GM23338 (cell line): ENCODE measurements at regions not wholly inside any gene's neighbourhood (a gene's known extent, or its start where the extent isn't known, plus 50 kb on each side); places are given as distances from the start of the nearest gene placed in this dataset.

Experiments
- ATAC-seq: fragments of 200-7000 bp; cut with Tn5 transposase; 3 replicates; pipeline ENCODE4 v1.9.1; 2020
- DNase-seq: peaks from one replicate; pipeline ENCODE4 v3.0.0-alpha.2; 2015; ENCODE audit warnings: low spot score
- H2AFZ ChIP-seq: fragments of 200-600 bp; sonication (generic); 2 replicates; pipeline ENCODE4 v1.8.0; 2016; ENCODE audit warnings: antibody characterized with exemption, mild to moderate bottlenecking, moderate library complexity
- H3F3A ChIP-seq: fragments of 200-600 bp; sonication (generic); replicated peaks from 2 replicates; pipeline ENCODE4 v1.8.0; 2017; ENCODE audit warnings: antibody characterized with exemption, mixed run types, low read depth
- H3K27ac ChIP-seq: fragments of 200-600 bp; sonication (generic); 2 replicates; pipeline ENCODE4 v1.6.1; 2016; ENCODE audit warnings: low read depth
- H3K27me3 ChIP-seq: fragments of 200-600 bp; sonication (generic); 2 replicates; pipeline ENCODE4 v1.8.0; 2016; ENCODE audit warnings: mild to moderate bottlenecking, mixed run types, moderate library complexity; ENCODE audit not compliant: insufficient read depth
- H3K36me3 ChIP-seq: fragments of 200-600 bp; sonication (generic); 2 replicates; pipeline ENCODE4 v1.8.0; 2016; ENCODE audit warnings: mild to moderate bottlenecking; ENCODE audit not compliant: insufficient read depth
- H3K4me1 ChIP-seq: fragments of 200-600 bp; sonication (generic); 2 replicates; pipeline ENCODE4 v1.8.0; 2016; ENCODE audit warnings: mild to moderate bottlenecking, moderate library complexity; ENCODE audit not compliant: insufficient read depth
- H3K4me2 ChIP-seq: fragments of 200-600 bp; sonication (generic); 2 replicates; pipeline ENCODE4 v1.7.1; 2017; ENCODE audit warnings: mixed run types
- H3K4me3 ChIP-seq: fragments of 200-600 bp; sonication (generic); 2 replicates; pipeline ENCODE4 v1.6.1; 2016; ENCODE audit warnings: mixed run types
- H3K79me2 ChIP-seq: fragments of 200-600 bp; sonication (generic); replicated peaks from 2 replicates; pipeline ENCODE4 v1.8.0; 2017; ENCODE audit warnings: mild to moderate bottlenecking; ENCODE audit not compliant: insufficient read depth
- H3K9me2 ChIP-seq: fragments of 200-600 bp; sonication (generic); 2 replicates; pipeline ENCODE4 v1.8.0; 2017; ENCODE audit not compliant: insufficient read depth
- H4K20me1 ChIP-seq: fragments of 200-600 bp; sonication (generic); replicated peaks from 2 replicates; pipeline ENCODE4 v1.8.0; 2017; ENCODE audit warnings: mild to moderate bottlenecking; ENCODE audit not compliant: insufficient read depth
- H3K27ac Mint-ChIP-seq: 2 replicates; pipeline ENCODE4 v1.8.0; 2020; ENCODE audit warnings: inconsistent platforms, mild to moderate bottlenecking, moderate library complexity, mixed read lengths
- H3K27me3 Mint-ChIP-seq: 3 replicates; pipeline ENCODE4 v1.8.0; 2022; ENCODE audit warnings: low read depth, mild to moderate bottlenecking, moderate library complexity, mixed read lengths, inconsistent platforms; ENCODE audit not compliant: insufficient read depth, poor library complexity
- H3K36me3 Mint-ChIP-seq: 3 replicates; pipeline ENCODE4 v1.8.0; 2021; ENCODE audit warnings: low read depth, mild to moderate bottlenecking, inconsistent platforms, moderate library complexity, mixed read lengths
- H3K4me1 Mint-ChIP-seq: 3 replicates; pipeline ENCODE4 v1.8.0; 2020; ENCODE audit warnings: mild to moderate bottlenecking, inconsistent platforms, mixed read lengths
- H3K4me3 Mint-ChIP-seq: 3 replicates; pipeline ENCODE4 v1.8.0; 2021; ENCODE audit warnings: moderate library complexity, mild to moderate bottlenecking, inconsistent platforms, mixed read lengths
- H3K9me3 Mint-ChIP-seq: 3 replicates; pipeline ENCODE4 v1.8.0; 2020; ENCODE audit warnings: moderate library complexity, mild to moderate bottlenecking, inconsistent platforms, mixed read lengths
- CREB1 ChIP-seq: fragments of 250-450 bp; sonication (Bioruptor Pico); IDR thresholded peaks from 2 replicates; pipeline ENCODE4 v1.5.0; 2020; ENCODE audit warnings: low read depth, mild to moderate bottlenecking, moderate library complexity
- ETS1 ChIP-seq: IDR thresholded peaks from 2 replicates; pipeline ENCODE4 v1.6.1; 2016; ENCODE audit warnings: antibody characterized with exemption
- EZH2phosphoT487 ChIP-seq: fragments of 200-600 bp; sonication (generic); IDR thresholded peaks from one replicate; pipeline ENCODE4 v1.8.1; 2018; ENCODE audit warnings: antibody characterized with exemption; ENCODE audit not compliant: unreplicated experiment
- JUNB ChIP-seq: IDR thresholded peaks from one replicate; pipeline ENCODE4 v1.6.1; 2016; ENCODE audit warnings: antibody characterized with exemption; ENCODE audit not compliant: unreplicated experiment
- POLR2AphosphoS5 ChIP-seq: IDR thresholded peaks from 2 replicates; pipeline ENCODE4 v1.6.1; 2016; ENCODE audit warnings: antibody characterized with exemption, low read depth
- STAT1 ChIP-seq: IDR thresholded peaks from one replicate; pipeline ENCODE4 v1.6.1; 2016; ENCODE audit warnings: antibody characterized with exemption; ENCODE audit not compliant: unreplicated experiment
- ZNF114 ChIP-seq: fragments of 250-450 bp; sonication (Bioruptor Pico); IDR thresholded peaks from 2 replicates; pipeline ENCODE4 v1.5.0; 2020; ENCODE audit warnings: mild to moderate bottlenecking, moderate library complexity
- ZNF331 ChIP-seq: fragments of 250-450 bp; sonication (Bioruptor Pico); IDR thresholded peaks from 2 replicates; pipeline ENCODE4 v1.5.0; 2020; ENCODE audit warnings: low read depth, mild to moderate bottlenecking, moderate library complexity
- ZNF462 ChIP-seq: fragments of 250-450 bp; sonication (Bioruptor Pico); IDR thresholded peaks from 2 replicates; pipeline ENCODE4 v1.5.0; 2020; ENCODE audit warnings: mild to moderate bottlenecking, moderate library complexity
- TF ChIP-seq, protein P1 (sequence below), 2 experiments: fragments of 200-600 bp in 1 of 2; sonication (generic) in 1 of 2; conservative IDR thresholded peaks; 2 replicates each; pipeline versions ENCODE4 v1.5.1 to v1.6.1; 2016 to 2017; ENCODE audit warnings: antibody characterized with exemption in 2 of 2, low read depth in 2 of 2, mild to moderate bottlenecking in 2 of 2, moderate library complexity in 1 of 2

DNA sequence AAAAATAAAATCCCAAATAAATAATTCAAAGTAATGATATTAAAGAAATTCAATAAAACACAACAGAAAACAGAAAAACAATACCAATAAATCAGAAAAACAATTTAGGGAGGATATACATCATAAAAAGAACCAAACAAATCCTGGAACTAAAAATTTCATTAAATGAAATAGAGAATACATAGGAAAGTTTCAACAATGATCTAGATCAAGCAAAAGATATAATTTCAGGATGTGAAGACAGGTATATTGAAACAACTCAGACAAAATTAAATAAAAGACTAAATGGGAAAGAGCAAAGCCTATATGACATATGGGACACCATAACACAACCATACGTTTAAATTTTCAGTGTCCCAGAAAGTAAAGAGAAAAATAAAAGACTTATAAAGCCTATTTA, 85.1 kb upstream of the GHR start:
- Histone ChIP-seq H3K4me2 (no peak overlapping the region), H3K36me3 (no peaks in the 10 kb centered on the region), H4K20me1 (no peaks in the 10 kb centered on the region), H3K27ac (no peak overlapping the region), H3F3A (no peaks in the 10 kb centered on the region), H3K27me3 (no peaks in the 10 kb centered on the region), H2AFZ (no peak overlapping the region), H3K4me1 (no peaks in the 10 kb centered on the region), H3K79me2 (no peaks in the 10 kb centered on the region), H3K9me2 (no peaks in the 10 kb centered on the region), H3K4me3 (no peak overlapping the region)
- Mint-ChIP-seq H3K27me3 (peaks cover 6% of the 10 kb centered on the region), H3K36me3 (peaks cover 30% of the 10 kb centered on the region), H3K9me3 (peaks cover 62% of the 10 kb centered on the region), H3K27ac (no peak overlapping the region), H3K4me1 (peaks cover 3% of the 10 kb centered on the region; the same call in 1 of the 3 replicates), H3K4me3 (no peak overlapping the region)
- ATAC-seq (no peak), DNase-seq (no peak)
- no peak for TF ChIP-seq ETS1
- TF ChIP-seq EZH2phosphoT487 = no peak
- no peak for TF ChIP-seq STAT1
- no peak for TF ChIP-seq POLR2AphosphoS5

- peaks cover 19% of the 10 kb centered on the region for H3K36me3 Mint-ChIP-seq
- no peaks in the 10 kb centered on the region for H3K4me1 ChIP-seq
- ATAC-seq (no peak), DNase-seq (no peak)
- no peaks in the 10 kb centered on the region for H3K79me2 ChIP-seq
- H3K27me3 ChIP-seq = no peaks in the 10 kb centered on the region
- H3K9me2 ChIP-seq = no peaks in the 10 kb centered on the region; the same call in 1 of the 2 replicates
- H3K4me1 Mint-ChIP-seq = no peaks in the 10 kb centered on the region
- no peak overlapping the region for H3K4me3 Mint-ChIP-seq
- no peaks in the 10 kb centered on the region for H3K36me3 ChIP-seq
- no peak overlapping the region for H2AFZ ChIP-seq
- H4K20me1 ChIP-seq = no peaks in the 10 kb centered on the region
- no peak overlapping the region for H3K27ac Mint-ChIP-seq
- no peak overlapping the region for H3K4me3 ChIP-seq
- peaks cover 59% of the 10 kb centered on the region for H3K9me3 Mint-ChIP-seq
- H3K4me2 ChIP-seq = no peak overlapping the region
- H3F3A ChIP-seq = no peaks in the 10 kb centered on the region
- no peak overlapping the region for H3K27ac ChIP-seq
- H3K27me3 Mint-ChIP-seq = no peaks in the 10 kb centered on the region
- TF ChIP-seq JUNB (no peak), ZNF114 (no peak), ZNF331 (CRISPR knock-in tag) (no peak), ZNF462 (no peak), STAT1 (no peak), CREB1 (CRISPR knock-in tag) (no peak)
- TF ChIP-seq, protein P1, sequence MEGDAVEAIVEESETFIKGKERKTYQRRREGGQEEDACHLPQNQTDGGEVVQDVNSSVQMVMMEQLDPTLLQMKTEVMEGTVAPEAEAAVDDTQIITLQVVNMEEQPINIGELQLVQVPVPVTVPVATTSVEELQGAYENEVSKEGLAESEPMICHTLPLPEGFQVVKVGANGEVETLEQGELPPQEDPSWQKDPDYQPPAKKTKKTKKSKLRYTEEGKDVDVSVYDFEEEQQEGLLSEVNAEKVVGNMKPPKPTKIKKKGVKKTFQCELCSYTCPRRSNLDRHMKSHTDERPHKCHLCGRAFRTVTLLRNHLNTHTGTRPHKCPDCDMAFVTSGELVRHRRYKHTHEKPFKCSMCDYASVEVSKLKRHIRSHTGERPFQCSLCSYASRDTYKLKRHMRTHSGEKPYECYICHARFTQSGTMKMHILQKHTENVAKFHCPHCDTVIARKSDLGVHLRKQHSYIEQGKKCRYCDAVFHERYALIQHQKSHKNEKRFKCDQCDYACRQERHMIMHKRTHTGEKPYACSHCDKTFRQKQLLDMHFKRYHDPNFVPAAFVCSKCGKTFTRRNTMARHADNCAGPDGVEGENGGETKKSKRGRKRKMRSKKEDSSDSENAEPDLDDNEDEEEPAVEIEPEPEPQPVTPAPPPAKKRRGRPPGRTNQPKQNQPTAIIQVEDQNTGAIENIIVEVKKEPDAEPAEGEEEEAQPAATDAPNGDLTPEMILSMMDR (conservative IDR thresholded peaks at IDR 0.05; ENCODE audit: low read depth in 2 of 2) = no peak
Measured at GRCh38 chr5:42349163-42349562, 74.1 kb upstream of the GHR start.
